Mesenchymal stem cell (in vitro differentiated cells and primary cell): ENCODE measurements at regions not wholly inside any gene's neighbourhood (a gene's known extent, or its start where the extent isn't known, plus 50 kb on each side); places are given as distances from the start of the nearest gene placed in this dataset.

Experiments
- DNase-seq: peaks from one replicate; pipeline ENCODE4 v3.0.0-alpha.2; 2013
- H2AFZ ChIP-seq: one replicate; pipeline ENCODE4 v1.6.1; 2013; ENCODE audit warnings: low read depth, mild to moderate bottlenecking, control low read depth, inconsistent platforms, low read length, moderate library complexity
- H2AK5ac ChIP-seq: 2 replicates; pipeline ENCODE4 v1.6.1; 2013; ENCODE audit warnings: low read length, moderate library complexity, mild to moderate bottlenecking, inconsistent platforms; ENCODE audit not compliant: severe bottlenecking
- H2BK120ac ChIP-seq: one replicate; pipeline ENCODE4 v1.6.1; 2013; ENCODE audit warnings: low read depth, mild to moderate bottlenecking, inconsistent platforms, low read length, moderate library complexity
- H2BK12ac ChIP-seq, 2 experiments: one replicate each; pipeline ENCODE4 v1.6.1; 2013; ENCODE audit warnings: inconsistent platforms in 2 of 2, low read length in 2 of 2, mild to moderate bottlenecking in 2 of 2, moderate library complexity in 2 of 2, control low read depth in 1 of 2
- H2BK15ac ChIP-seq: one replicate; pipeline ENCODE4 v1.6.1; 2013; ENCODE audit warnings: mild to moderate bottlenecking, low read depth, inconsistent platforms; ENCODE audit not compliant: poor library complexity, severe bottlenecking
- H2BK5ac ChIP-seq: 2 replicates; pipeline ENCODE4 v1.6.1; 2013; ENCODE audit warnings: low read depth, mild to moderate bottlenecking, low read length, control low read depth, inconsistent platforms; ENCODE audit not compliant: poor library complexity, severe bottlenecking
- H3K14ac ChIP-seq, 2 experiments: one replicate each; pipeline ENCODE4 v1.6.1; 2013; ENCODE audit warnings: inconsistent platforms in 2 of 2, low read length in 2 of 2, control low read depth in 1 of 2, mild to moderate bottlenecking in 1 of 2, moderate library complexity in 1 of 2
- H3K18ac ChIP-seq, 2 experiments: one replicate each; pipeline ENCODE4 v1.6.1; 2013; ENCODE audit warnings: inconsistent platforms in 2 of 2, low read length in 2 of 2, control low read depth in 1 of 2, low read depth in 1 of 2, mild to moderate bottlenecking in 1 of 2
- H3K23ac ChIP-seq, 2 experiments: one replicate each; pipeline ENCODE4 v1.6.1; 2013; ENCODE audit warnings: inconsistent platforms in 2 of 2, low read length in 2 of 2, mild to moderate bottlenecking in 2 of 2, moderate library complexity in 2 of 2, control low read depth in 1 of 2
- H3K27ac ChIP-seq: 2 replicates; pipeline ENCODE4 v1.5.1; 2013; ENCODE audit warnings: mild to moderate bottlenecking, moderate library complexity, low read length, control low read depth, inconsistent platforms; ENCODE audit not compliant: poor library complexity, severe bottlenecking
- H3K27me3 ChIP-seq, 2 experiments: 2 replicates each; pipeline versions ENCODE4 v1.6.1 to v1.7.0; 2013; ENCODE audit warnings: low read length in 2 of 2, mild to moderate bottlenecking in 2 of 2, moderate library complexity in 2 of 2, control low read depth in 1 of 2, inconsistent platforms in 1 of 2; ENCODE audit not compliant: control insufficient read depth in 1 of 2, insufficient read depth in 1 of 2
- H3K36me3 ChIP-seq, 2 experiments: 2 replicates each; pipeline versions ENCODE4 v1.6.1 to v1.7.0; 2013; ENCODE audit warnings: low read length in 2 of 2, control low read depth in 1 of 2, inconsistent platforms in 1 of 2, low read depth in 1 of 2, mild to moderate bottlenecking in 1 of 2; ENCODE audit not compliant: insufficient read depth in 2 of 2, control insufficient read depth in 1 of 2
- H3K4ac ChIP-seq, 2 experiments: one replicate each; pipeline ENCODE4 v1.6.1; 2013; ENCODE audit warnings: inconsistent platforms in 2 of 2, low read length in 2 of 2, mild to moderate bottlenecking in 2 of 2, moderate library complexity in 2 of 2, control low read depth in 1 of 2, low read depth in 1 of 2
- H3K4me1 ChIP-seq: 2 replicates; pipeline ENCODE4 v1.6.1; 2013; ENCODE audit warnings: low read depth, low read length, control low read depth; ENCODE audit not compliant: control insufficient read depth, insufficient read depth
- H3K4me2 ChIP-seq: 2 replicates; pipeline ENCODE4 v1.6.1; 2013; ENCODE audit warnings: low read length, mild to moderate bottlenecking, inconsistent platforms; ENCODE audit not compliant: poor library complexity, severe bottlenecking
- H3K4me3 ChIP-seq, 2 experiments: 2 replicates each; pipeline versions ENCODE4 v1.5.1 to v1.7.0; 2013; ENCODE audit warnings: low read length in 2 of 2, mild to moderate bottlenecking in 2 of 2, control low read depth in 1 of 2, low read depth in 1 of 2; ENCODE audit not compliant: insufficient read depth in 1 of 2
- H3K79me1 ChIP-seq: replicated peaks from 2 replicates; pipeline ENCODE4 v1.6.1; 2013; ENCODE audit warnings: mild to moderate bottlenecking, control low read depth, low read length, inconsistent platforms; ENCODE audit not compliant: poor library complexity, severe bottlenecking
- H3K9ac ChIP-seq: 2 replicates; pipeline ENCODE4 v1.7.0; 2013; ENCODE audit warnings: mild to moderate bottlenecking, low read length, moderate library complexity
- H3K9me3 ChIP-seq: 2 replicates; pipeline ENCODE4 v1.7.0; 2013; ENCODE audit warnings: mild to moderate bottlenecking, low read length; ENCODE audit not compliant: control insufficient read depth
- H4K8ac ChIP-seq: one replicate; pipeline ENCODE4 v1.6.1; 2013; ENCODE audit warnings: inconsistent platforms, mild to moderate bottlenecking, low read length, moderate library complexity
- H4K91ac ChIP-seq: one replicate; pipeline ENCODE4 v1.6.1; 2013; ENCODE audit warnings: mild to moderate bottlenecking, low read length, inconsistent platforms
- WGBS: methylation state at CpG from one replicate; pipeline ENCODE4 v1.1.7; 2013; ENCODE audit warnings: mixed read lengths; 5-methylcytosine and 5-hydroxymethylcytosine counted together

DNA sequence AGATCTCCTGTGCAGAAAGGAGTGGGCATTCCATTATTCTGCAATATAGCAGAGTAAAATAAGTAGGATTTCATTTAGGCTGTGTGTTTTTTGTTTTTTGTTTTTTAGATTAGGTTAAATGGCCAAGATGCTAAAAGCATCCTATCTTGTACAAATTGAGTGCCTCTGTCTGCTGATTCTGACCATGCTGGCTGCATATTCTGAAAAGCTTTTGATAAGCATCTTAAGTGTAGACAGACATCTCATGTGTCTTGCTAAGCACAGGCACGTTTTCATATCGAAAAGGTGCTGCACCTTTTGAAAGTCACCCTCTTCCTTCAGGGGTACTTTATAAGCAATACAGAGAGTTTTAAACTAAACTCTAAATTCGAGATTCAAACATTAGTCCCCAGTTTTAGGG is 74.0 kb upstream of the BCL11A start:
- Histone ChIP-seq H3K27me3 (peaks cover 17 to 19% of the 10 kb centered on the region in 2 experiments), H3K4me2 (no peak overlapping the region), H2BK5ac (no peak overlapping the region), H3K27ac (no peak overlapping the region), H3K18ac (no peak overlapping the region), H3K4ac (no peak overlapping the region), H3K36me3 (no peaks in the 10 kb centered on the region), H2AFZ (no peak overlapping the region), H2BK12ac (no peak overlapping the region), H3K23ac (no peak overlapping the region), H2BK120ac (no peak overlapping the region), H2BK15ac (no peak overlapping the region), H3K4me1 (no peaks in the 10 kb centered on the region), H3K9ac (no peak overlapping the region), H4K91ac (no peak overlapping the region), H3K14ac (no peak overlapping the region), H2AK5ac (no peak overlapping the region), H4K8ac (no peak overlapping the region), H3K4me3 (no peak overlapping the region), H3K79me1 (no peaks in the 10 kb centered on the region), H3K9me3 (no peaks in the 10 kb centered on the region)
- WGBS, result 82% methylated on average over 2 of the region's 3 CpGs
- DNase-seq, result no peak

DNA sequence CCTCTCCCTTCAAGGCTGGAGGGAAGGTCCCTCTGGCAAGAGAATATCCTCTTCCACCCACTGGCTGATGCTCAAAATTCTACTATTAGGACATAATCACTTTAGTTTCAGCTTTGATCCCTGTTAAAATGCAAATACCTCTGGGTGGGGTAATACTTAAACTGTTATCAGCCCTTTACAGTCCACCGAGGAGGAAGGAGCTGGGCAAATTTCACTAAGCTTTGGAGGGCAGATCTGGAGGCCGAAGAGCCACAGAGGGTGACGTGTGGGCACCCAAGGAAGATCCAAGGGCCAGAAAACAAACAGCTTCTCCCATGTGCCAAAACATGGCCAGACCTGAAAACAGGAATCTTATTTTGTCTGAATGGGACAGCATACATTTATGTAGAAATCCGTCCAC is 74.6 kb upstream of the BCL11A start:
- H3K79me1 ChIP-seq, result no peaks in the 10 kb centered on the region
- no peak overlapping the region for H3K4me2 ChIP-seq
- no peak overlapping the region for H2BK5ac ChIP-seq
- H4K8ac ChIP-seq, result no peak overlapping the region
- no peak overlapping the region for H3K14ac ChIP-seq
- no peak overlapping the region for H3K27ac ChIP-seq
- H3K9ac ChIP-seq, result no peak overlapping the region
- no peak for DNase-seq
- no peak overlapping the region for H3K18ac ChIP-seq
- no peak overlapping the region for H2BK15ac ChIP-seq
- H3K4me1 ChIP-seq, result no peaks in the 10 kb centered on the region
- 68% methylated on average over 2 of the region's 4 CpGs for WGBS
- peaks cover 17% of the 10 kb centered on the region in 2 experiments for H3K27me3 ChIP-seq
- no peaks in the 10 kb centered on the region for H3K36me3 ChIP-seq
- H2AFZ ChIP-seq, result no peak overlapping the region
- H2BK12ac ChIP-seq, result no peak overlapping the region
- no peak overlapping the region for H3K4me3 ChIP-seq
- H2BK120ac ChIP-seq, result no peak overlapping the region
- H3K4ac ChIP-seq, result no peak overlapping the region
- no peak overlapping the region for H2AK5ac ChIP-seq
- H4K91ac ChIP-seq, result no peak overlapping the region
- no peak overlapping the region for H3K23ac ChIP-seq
- H3K9me3 ChIP-seq, result no peaks in the 10 kb centered on the region

DNA sequence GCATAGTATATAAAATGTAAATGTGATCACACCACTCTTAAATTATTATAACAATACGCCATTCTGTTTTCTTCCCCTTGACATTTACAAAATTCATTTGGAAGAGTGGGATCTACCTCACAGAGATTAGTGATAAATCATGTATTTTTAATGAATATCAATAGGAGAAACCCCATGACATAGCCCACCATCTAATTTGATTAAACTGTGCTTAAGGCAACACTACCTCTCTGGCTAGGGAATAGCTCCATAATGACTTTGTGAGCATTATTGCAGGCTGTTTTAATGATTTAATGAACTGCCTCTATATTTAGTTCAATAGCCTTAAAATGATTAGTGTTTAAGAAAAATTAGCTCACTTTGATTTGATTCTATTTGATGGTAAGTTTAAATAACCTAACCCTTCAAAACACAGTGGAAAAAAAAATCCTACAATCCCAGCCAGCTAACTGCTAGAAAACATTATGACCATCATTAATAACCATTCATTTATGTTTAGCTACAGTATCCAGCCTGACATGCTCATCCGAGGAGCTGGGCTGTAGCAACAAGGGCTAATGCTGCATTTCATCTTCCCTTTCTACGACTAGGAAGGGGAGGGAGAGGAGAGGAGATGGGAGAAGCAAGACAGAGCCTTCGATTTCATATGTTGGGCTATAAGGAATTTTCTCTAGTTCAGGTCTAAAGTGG is 75.3 kb upstream of the BCL11A start:
- DNase-seq, result no peak
- H3K18ac ChIP-seq, result no peak overlapping the region

DNA sequence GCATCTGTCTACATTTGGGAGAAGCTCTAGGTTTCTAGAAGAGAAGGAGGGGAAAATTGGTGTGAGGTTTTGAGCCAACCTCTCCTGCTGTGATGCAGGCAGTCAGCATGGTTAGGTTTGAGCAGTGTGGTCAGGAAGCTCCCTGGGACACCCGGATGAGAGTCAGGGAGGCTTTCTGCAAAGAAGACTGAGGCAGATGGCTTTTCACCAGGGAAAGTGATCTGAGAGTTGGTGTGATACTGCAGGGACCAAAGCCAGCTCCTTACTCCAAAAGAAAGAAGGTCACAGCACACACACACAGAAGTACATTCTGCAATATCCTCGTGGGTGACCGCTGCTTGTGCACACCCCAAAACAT is 75.8 kb upstream of the BCL11A start:
- no peaks in the 10 kb centered on the region for H3K79me1 ChIP-seq
- no peaks in the 10 kb centered on the region for H3K4me1 ChIP-seq
- no peak overlapping the region for H3K4me3 ChIP-seq
- no peak overlapping the region for H2AK5ac ChIP-seq
- H3K27ac ChIP-seq, result no peak overlapping the region
- no peak overlapping the region for H2BK15ac ChIP-seq
- H3K9me3 ChIP-seq, result no peaks in the 10 kb centered on the region
- DNase-seq, result no peak
- H3K18ac ChIP-seq, result no peak overlapping the region
- no peak overlapping the region for H3K4me2 ChIP-seq
- H3K14ac ChIP-seq, result no peak overlapping the region
- H2BK120ac ChIP-seq, result no peak overlapping the region
- no peak overlapping the region for H2BK5ac ChIP-seq
- no peak overlapping the region for H2AFZ ChIP-seq
- no peak overlapping the region for H4K91ac ChIP-seq
- peaks cover 11 to 17% of the 10 kb centered on the region in 2 experiments for H3K27me3 ChIP-seq
- H3K23ac ChIP-seq, result no peak overlapping the region
- no peak overlapping the region for H2BK12ac ChIP-seq
- WGBS, result 63% methylated on average over 2 of the region's 3 CpGs
- H3K4ac ChIP-seq, result no peak overlapping the region
- no peak overlapping the region for H4K8ac ChIP-seq
- no peaks in the 10 kb centered on the region for H3K36me3 ChIP-seq
- H3K9ac ChIP-seq, result no peak overlapping the region

More for the DNA sequence above, 75.3 kb upstream of the BCL11A start:
- Histone ChIP-seq H2BK120ac (no peak overlapping the region), H3K4me3 (no peak overlapping the region), H2BK5ac (no peak overlapping the region), H3K9me3 (no peaks in the 10 kb centered on the region), H4K91ac (no peak overlapping the region), H3K79me1 (no peaks in the 10 kb centered on the region), H2BK15ac (no peak overlapping the region), H2AK5ac (no peak overlapping the region), H3K36me3 (no peaks in the 10 kb centered on the region), H3K4ac (no peak overlapping the region), H3K9ac (no peak overlapping the region), H3K4me1 (no peaks in the 10 kb centered on the region), H2BK12ac (no peak overlapping the region), H3K23ac (no peak overlapping the region), H3K14ac (no peak overlapping the region), H3K4me2 (no peak overlapping the region), H2AFZ (no peak overlapping the region), H4K8ac (no peak overlapping the region), H3K27me3 (peaks cover 11 to 17% of the 10 kb centered on the region in 2 experiments), H3K27ac (no peak overlapping the region)
- WGBS, result 48% methylated on average over 3 of the region's 4 CpGs
